ENCODE measurements at regions not wholly inside any gene's neighbourhood (a gene's known extent, or its start where the extent isn't known, plus 50 kb on each side); places are given as distances from the start of the nearest gene placed in this dataset.

- no peak for DNase-seq
Measured at GRCh38 chr1:184221087-184221486, 165.7 kb upstream of the C1orf21 start.

GRCh38 chr1:184222652-184223052 lies 164.2 kb upstream of the C1orf21 start:
- DNase-seq: peak; percentile 51

- DNase-seq: no peak
Measured at GRCh38 chr1:184223216-184223615, 163.6 kb upstream of the C1orf21 start.

GRCh38 chr1:184225283-184226099 lies 161.3 kb upstream of the C1orf21 start:
- no peak for DNase-seq

- no peak for DNase-seq
Measured at GRCh38 chr1:184226100-184226487, 160.7 kb upstream of the C1orf21 start.

GRCh38 chr1:184228558-184228957 lies 158.3 kb upstream of the C1orf21 start:
- DNase-seq: no peak

GRCh38 chr1:184237588-184237987 lies 149.2 kb upstream of the C1orf21 start:
- DNase-seq: no peak

- no peak for DNase-seq
Measured at GRCh38 chr1:184241446-184241845, 145.4 kb upstream of the C1orf21 start.

GRCh38 chr1:184242507-184242943 lies 144.3 kb upstream of the C1orf21 start:
- DNase-seq: peak; percentile 11

GRCh38 chr1:184244962-184245361 lies 141.9 kb upstream of the C1orf21 start:
- no peak for DNase-seq

- DNase-seq: no peak
Measured at GRCh38 chr1:184247671-184248070, 139.2 kb upstream of the C1orf21 start.

- DNase-seq: no peak
Measured at GRCh38 chr1:184253921-184254320, 132.9 kb upstream of the C1orf21 start.

- no peak for DNase-seq
Measured at GRCh38 chr1:184254849-184255248, 132.0 kb upstream of the C1orf21 start.

GRCh38 chr1:184255560-184255959 lies 131.3 kb upstream of the C1orf21 start:
- no peak for DNase-seq

GRCh38 chr1:184257873-184258272 lies 129.0 kb upstream of the C1orf21 start:
- no peak for DNase-seq

GRCh38 chr1:184258525-184258924 lies 128.3 kb upstream of the C1orf21 start:
- no peak for DNase-seq

GRCh38 chr1:184260382-184260781 lies 126.4 kb upstream of the C1orf21 start:
- DNase-seq: no peak

- no peak for DNase-seq
Measured at GRCh38 chr1:184262109-184262508, 124.7 kb upstream of the C1orf21 start.

GRCh38 chr1:184267747-184268146 lies 119.1 kb upstream of the C1orf21 start:
- DNase-seq: no peak

GRCh38 chr1:184270556-184270955 lies 116.3 kb upstream of the C1orf21 start:
- no peak for DNase-seq

- DNase-seq: no peak
Measured at GRCh38 chr1:184272175-184272866, 114.5 kb upstream of the C1orf21 start.

GRCh38 chr1:184276416-184276815 lies 110.4 kb upstream of the C1orf21 start:
- no peak for DNase-seq

GRCh38 chr1:184279911-184280458 lies 106.8 kb upstream of the C1orf21 start:
- DNase-seq: no peak

- DNase-seq: no peak
Measured at GRCh38 chr1:184283999-184284398, 102.8 kb upstream of the C1orf21 start.
